ENCODE measurements at regions not wholly inside any gene's neighbourhood (a gene's known extent, or its start where the extent isn't known, plus 50 kb on each side); places are given as distances from the start of the nearest gene placed in this dataset.

GRCh38 chr4:125389713-125390112 lies 75.0 kb downstream of the FAT4 start:
- no peak for TF ChIP-seq ZNF274 (IDR thresholded peaks at IDR 0.05; ENCODE audit: low read depth, low read length)
- TF ChIP-seq SUZ12 (IDR thresholded peaks at IDR 0.05; ENCODE audit: extremely low read depth, insufficient read depth, insufficient read length), result no peak
